ENCODE measurements at regions not wholly inside any gene's neighbourhood (a gene's known extent, or its start where the extent isn't known, plus 50 kb on each side); places are given as distances from the start of the nearest gene placed in this dataset.

- Histone ChIP-seq H3K9me3 (ENCODE audit: control insufficient read depth, low read length) (no peaks in the 10 kb centered on the region), H3K9ac (ENCODE audit: low read length) (no peak overlapping the region)
These were observed 72.9 kb downstream of the METRNL start for GRCh38 chr17:83152227-83152744.

GRCh38 chr17:83152745-83153611 lies 73.6 kb downstream of the METRNL start:
- no peaks in the 10 kb centered on the region for H3K9me3 ChIP-seq (ENCODE audit: control insufficient read depth, low read length)
- H3K9ac ChIP-seq (ENCODE audit: low read length) = no peak overlapping the region
- no peaks in the 10 kb centered on the region for H3K36me3 ChIP-seq (ENCODE audit: control insufficient read depth, insufficient read depth, low read length)
- H3K27me3 ChIP-seq (ENCODE audit: control insufficient read depth, insufficient read depth, low read length) = no peaks in the 10 kb centered on the region
- H3K4me1 ChIP-seq (ENCODE audit: control insufficient read depth, insufficient read depth, low read length) = peaks cover 4% of the 10 kb centered on the region
- no peak overlapping the region for H3K4me3 ChIP-seq (ENCODE audit: low read length)

More at GRCh38 chr17:83152227-83152744, 72.9 kb downstream of the METRNL start:
- H3K36me3 ChIP-seq (ENCODE audit: control insufficient read depth, insufficient read depth, low read length) = no peaks in the 10 kb centered on the region
- no peak overlapping the region for H3K4me3 ChIP-seq (ENCODE audit: low read length)
- H3K27me3 ChIP-seq (ENCODE audit: control insufficient read depth, insufficient read depth, low read length) = no peaks in the 10 kb centered on the region
- peaks cover 4% of the 10 kb centered on the region for H3K4me1 ChIP-seq (ENCODE audit: control insufficient read depth, insufficient read depth, low read length)

DNA sequence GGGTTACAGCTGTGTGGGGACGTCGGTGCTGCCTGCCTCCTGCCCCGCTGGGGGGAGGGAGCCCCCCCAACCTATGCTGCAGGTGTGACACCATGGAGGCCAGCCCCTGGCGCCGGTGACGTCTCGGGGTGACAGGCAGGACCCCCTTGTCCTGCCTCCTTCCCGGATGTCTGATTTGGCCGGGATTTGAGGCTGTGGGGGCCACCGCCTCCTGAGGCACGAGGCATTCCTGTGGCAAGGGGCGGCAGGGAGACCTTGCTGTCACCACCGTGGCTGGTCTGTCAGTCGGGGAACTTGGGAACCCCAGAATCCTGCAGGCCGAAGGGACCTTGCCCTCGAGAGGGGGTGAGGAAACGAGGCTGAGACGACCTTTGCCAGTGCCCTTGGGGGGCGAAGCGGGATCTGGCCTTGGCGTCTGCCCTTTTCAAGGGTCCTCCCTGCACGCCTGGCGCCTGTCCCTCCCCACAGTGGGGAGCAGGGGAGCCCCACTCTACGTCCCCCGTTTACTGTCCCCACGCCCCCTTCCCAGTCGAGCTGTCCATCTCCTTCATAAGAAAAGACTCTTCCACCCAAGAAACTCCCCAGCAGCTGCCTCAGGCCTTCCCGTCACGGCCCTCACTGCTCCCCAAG lies 74.4 kb downstream of the METRNL start:
- Histone ChIP-seq H3K9me3 (ENCODE audit: control insufficient read depth, low read length) (no peaks in the 10 kb centered on the region), H3K4me3 (ENCODE audit: low read length) (no peak overlapping the region), H3K27me3 (ENCODE audit: control insufficient read depth, insufficient read depth, low read length) (no peaks in the 10 kb centered on the region), H3K36me3 (ENCODE audit: control insufficient read depth, insufficient read depth, low read length) (no peaks in the 10 kb centered on the region), H3K4me1 (ENCODE audit: control insufficient read depth, insufficient read depth, low read length) (peaks cover 4% of the 10 kb centered on the region), H3K9ac (ENCODE audit: low read length) (no peak overlapping the region)

GRCh38 chr17:83154311-83155127 lies 75.1 kb downstream of the METRNL start:
- H3K9ac ChIP-seq (ENCODE audit: low read length) = no peak overlapping the region
- no peaks in the 10 kb centered on the region for H3K36me3 ChIP-seq (ENCODE audit: control insufficient read depth, insufficient read depth, low read length)
- H3K27me3 ChIP-seq (ENCODE audit: control insufficient read depth, insufficient read depth, low read length) = no peaks in the 10 kb centered on the region
- H3K4me3 ChIP-seq (ENCODE audit: low read length) = no peak overlapping the region
- H3K9me3 ChIP-seq (ENCODE audit: control insufficient read depth, low read length) = no peaks in the 10 kb centered on the region
- peaks cover 4% of the 10 kb centered on the region for H3K4me1 ChIP-seq (ENCODE audit: control insufficient read depth, insufficient read depth, low read length)

- H3K9ac ChIP-seq (ENCODE audit: low read length) = no peak overlapping the region
- no peaks in the 10 kb centered on the region for H3K27me3 ChIP-seq (ENCODE audit: control insufficient read depth, insufficient read depth, low read length)
- H3K9me3 ChIP-seq (ENCODE audit: control insufficient read depth, low read length) = no peaks in the 10 kb centered on the region
- H3K4me1 ChIP-seq (ENCODE audit: control insufficient read depth, insufficient read depth, low read length) = peaks cover 4% of the 10 kb centered on the region
- H3K36me3 ChIP-seq (ENCODE audit: control insufficient read depth, insufficient read depth, low read length) = no peaks in the 10 kb centered on the region
- no peak overlapping the region for H3K4me3 ChIP-seq (ENCODE audit: low read length)
These were observed 76.0 kb downstream of the METRNL start for GRCh38 chr17:83155128-83156121.

DNA sequence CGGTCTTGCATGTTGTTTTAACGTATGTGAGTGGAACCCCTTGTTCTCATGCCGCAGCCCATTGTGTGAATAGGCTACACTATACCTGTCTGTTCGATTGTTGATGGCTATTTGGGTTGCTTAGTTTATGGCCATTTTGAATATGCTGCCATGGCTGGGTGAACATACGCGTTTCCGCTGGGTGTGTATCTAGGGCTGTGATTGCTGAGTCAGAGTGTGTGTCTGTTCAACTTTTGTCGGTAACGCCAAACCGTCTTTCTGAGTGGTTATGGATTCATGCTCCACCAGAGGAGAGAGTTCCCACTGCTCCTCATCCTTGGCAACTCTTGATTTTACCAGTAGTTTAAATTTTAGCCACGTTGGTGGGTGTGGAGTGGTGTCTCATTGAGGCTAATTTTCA lies 77.0 kb downstream of the METRNL start:
- H3K27me3 ChIP-seq (ENCODE audit: control insufficient read depth, insufficient read depth, low read length) = no peaks in the 10 kb centered on the region
- no peak overlapping the region for H3K9ac ChIP-seq (ENCODE audit: low read length)
- H3K9me3 ChIP-seq (ENCODE audit: control insufficient read depth, low read length) = no peaks in the 10 kb centered on the region
- peaks cover 4% of the 10 kb centered on the region for H3K4me1 ChIP-seq (ENCODE audit: control insufficient read depth, insufficient read depth, low read length)
- no peak overlapping the region for H3K4me3 ChIP-seq (ENCODE audit: low read length)
- no peaks in the 10 kb centered on the region for H3K36me3 ChIP-seq (ENCODE audit: control insufficient read depth, insufficient read depth, low read length)

GRCh38 chr17:83159204-83160049 lies 80.0 kb downstream of the METRNL start:
- H3K9me3 ChIP-seq (ENCODE audit: control insufficient read depth, low read length) = no peaks in the 10 kb centered on the region
- no peak overlapping the region for H3K9ac ChIP-seq (ENCODE audit: low read length)
- no peak overlapping the region for H3K4me3 ChIP-seq (ENCODE audit: low read length)
- H3K4me1 ChIP-seq (ENCODE audit: control insufficient read depth, insufficient read depth, low read length) = peaks cover 5% of the 10 kb centered on the region
- H3K27me3 ChIP-seq (ENCODE audit: control insufficient read depth, insufficient read depth, low read length) = no peaks in the 10 kb centered on the region
- no peaks in the 10 kb centered on the region for H3K36me3 ChIP-seq (ENCODE audit: control insufficient read depth, insufficient read depth, low read length)

GRCh38 chr17:83160443-83161297 lies 81.3 kb downstream of the METRNL start:
- H3K4me1 ChIP-seq (ENCODE audit: control insufficient read depth, insufficient read depth, low read length) = peaks cover 5% of the 10 kb centered on the region
- H3K27me3 ChIP-seq (ENCODE audit: control insufficient read depth, insufficient read depth, low read length) = no peaks in the 10 kb centered on the region
- H3K36me3 ChIP-seq (ENCODE audit: control insufficient read depth, insufficient read depth, low read length) = no peaks in the 10 kb centered on the region
- no peaks in the 10 kb centered on the region for H3K9me3 ChIP-seq (ENCODE audit: control insufficient read depth, low read length)
- no peak overlapping the region for H3K4me3 ChIP-seq (ENCODE audit: low read length)
- H3K9ac ChIP-seq (ENCODE audit: low read length) = no peak overlapping the region

DNA sequence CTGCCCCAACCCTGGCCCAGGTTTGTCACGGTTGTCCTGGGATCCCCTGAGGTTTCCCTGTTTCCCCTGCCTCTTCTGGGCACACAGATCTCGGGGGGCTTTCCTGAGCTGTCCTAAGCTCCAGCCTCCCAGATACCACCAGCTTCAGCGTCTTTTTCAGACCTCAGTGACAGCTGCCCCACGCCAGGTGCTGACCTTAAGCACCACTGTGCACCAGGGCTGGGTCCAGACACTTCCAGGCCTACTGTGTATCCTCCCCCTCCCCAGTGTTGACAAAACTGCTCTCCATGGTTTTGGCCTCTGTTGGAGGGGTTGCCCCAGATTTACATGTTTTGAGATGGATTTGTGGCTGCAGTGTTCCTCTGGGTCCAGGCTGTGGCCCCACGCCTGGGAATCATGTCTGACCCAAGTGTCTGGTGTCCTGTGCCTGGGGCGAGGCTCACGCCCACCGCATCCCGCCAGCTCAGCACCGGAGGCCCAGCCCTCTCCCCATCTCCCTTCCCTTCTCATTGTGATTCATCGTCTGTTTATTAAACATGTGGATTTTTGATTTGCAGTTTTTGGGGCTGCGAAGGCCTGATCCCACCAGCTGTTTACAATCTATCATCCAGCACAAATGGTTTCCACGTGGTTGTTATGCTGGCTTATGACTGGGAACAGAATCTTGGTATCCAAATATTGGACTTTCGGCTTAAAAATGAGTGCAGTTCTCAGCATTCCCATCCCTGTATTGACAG lies 82.1 kb downstream of the METRNL start:
- Histone ChIP-seq H3K4me1 (ENCODE audit: control insufficient read depth, insufficient read depth, low read length) (peaks cover 5% of the 10 kb centered on the region), H3K27me3 (ENCODE audit: control insufficient read depth, insufficient read depth, low read length) (no peaks in the 10 kb centered on the region), H3K36me3 (ENCODE audit: control insufficient read depth, insufficient read depth, low read length) (no peaks in the 10 kb centered on the region), H3K4me3 (ENCODE audit: low read length) (no peak overlapping the region), H3K9me3 (ENCODE audit: control insufficient read depth, low read length) (no peaks in the 10 kb centered on the region), H3K9ac (ENCODE audit: low read length) (no peak overlapping the region)
